H9 (cell line): ENCODE measurements at regions not wholly inside any gene's neighbourhood (a gene's known extent, or its start where the extent isn't known, plus 50 kb on each side); places are given as distances from the start of the nearest gene placed in this dataset.

Source experiments
- DNase-seq: peaks from one replicate; pipeline ENCODE4 v3.0.0-alpha.2; 2017
- H2AFZ ChIP-seq: one replicate; pipeline ENCODE4 v1.6.1; 2013; ENCODE audit warnings: mild to moderate bottlenecking, low read length, control low read depth, moderate library complexity
- H2AK5ac ChIP-seq: 2 replicates; pipeline ENCODE4 v1.6.1; 2013; ENCODE audit warnings: low read length, control low read depth, mixed read lengths; ENCODE audit not compliant: insufficient read length
- H2BK120ac ChIP-seq: one replicate; pipeline ENCODE4 v1.6.1; 2013; ENCODE audit warnings: low read depth, mild to moderate bottlenecking, low read length, control low read depth, inconsistent platforms; ENCODE audit not compliant: poor library complexity, severe bottlenecking
- H2BK12ac ChIP-seq: 2 replicates; pipeline ENCODE4 v1.6.1; 2013; ENCODE audit warnings: low read length, control low read depth, mixed read lengths, low read depth; ENCODE audit not compliant: insufficient read length
- H2BK15ac ChIP-seq: 2 replicates; pipeline ENCODE4 v1.6.1; 2013; ENCODE audit warnings: low read depth, low read length, control low read depth
- H2BK20ac ChIP-seq: one replicate; pipeline ENCODE4 v1.6.1; 2013; ENCODE audit warnings: low read depth, mild to moderate bottlenecking, low read length, control low read depth, inconsistent platforms; ENCODE audit not compliant: poor library complexity, severe bottlenecking
- H2BK5ac ChIP-seq: 2 replicates; pipeline ENCODE4 v1.6.1; 2013; ENCODE audit warnings: low read length, control low read depth, mixed read lengths; ENCODE audit not compliant: insufficient read length
- H3K14ac ChIP-seq: 2 replicates; pipeline ENCODE4 v1.6.1; 2013; ENCODE audit warnings: low read length, control low read depth; ENCODE audit not compliant: insufficient read depth
- H3K18ac ChIP-seq: 2 replicates; pipeline ENCODE4 v1.6.1; 2013; ENCODE audit warnings: low read depth, mild to moderate bottlenecking, mixed read lengths, low read length, control low read depth; ENCODE audit not compliant: insufficient read length
- H3K23ac ChIP-seq: 2 replicates; pipeline ENCODE4 v1.6.1; 2013; ENCODE audit warnings: low read length, control low read depth, mixed read lengths, low read depth; ENCODE audit not compliant: insufficient read length
- H3K23me2 ChIP-seq: 2 replicates; pipeline ENCODE4 v1.6.1; 2013; ENCODE audit warnings: low read depth, mild to moderate bottlenecking, mixed read lengths, low read length, control low read depth; ENCODE audit not compliant: insufficient read length, poor library complexity, severe bottlenecking
- H3K27ac ChIP-seq: 2 replicates; pipeline ENCODE4 v1.5.1; 2013; ENCODE audit warnings: low read length, control low read depth, mixed read lengths, low read depth; ENCODE audit not compliant: insufficient read length
- H3K27me3 ChIP-seq: 2 replicates; pipeline ENCODE4 v1.6.1; 2013; ENCODE audit warnings: low read length, control low read depth, inconsistent platforms; ENCODE audit not compliant: insufficient read depth
- H3K4ac ChIP-seq: 2 replicates; pipeline ENCODE4 v1.6.1; 2013; ENCODE audit warnings: low read depth, mild to moderate bottlenecking, control low read depth, inconsistent platforms, low read length, moderate library complexity
- H3K4me1 ChIP-seq: 2 replicates; pipeline ENCODE4 v1.6.1; 2013; ENCODE audit warnings: low read length, control low read depth, inconsistent platforms; ENCODE audit not compliant: insufficient read depth
- H3K4me2 ChIP-seq: 2 replicates; pipeline ENCODE4 v1.6.1; 2013; ENCODE audit warnings: low read length, control low read depth, mixed read lengths; ENCODE audit not compliant: insufficient read length, insufficient read depth
- H3K56ac ChIP-seq: 2 replicates; pipeline ENCODE4 v1.6.1; 2013; ENCODE audit warnings: low read depth, mild to moderate bottlenecking, mixed read lengths, low read length, control low read depth; ENCODE audit not compliant: insufficient read length
- H3K79me1 ChIP-seq: 2 replicates; pipeline ENCODE4 v1.6.1; 2013; ENCODE audit warnings: low read depth, mild to moderate bottlenecking, moderate library complexity, low read length, control low read depth, inconsistent platforms; ENCODE audit not compliant: insufficient read depth, poor library complexity, severe bottlenecking
- H3K79me2 ChIP-seq: 2 replicates; pipeline ENCODE4 v1.6.1; 2013; ENCODE audit warnings: low read length, control low read depth, inconsistent platforms; ENCODE audit not compliant: insufficient read depth
- H3K9ac ChIP-seq: 2 replicates; pipeline ENCODE4 v1.6.1; 2013; ENCODE audit warnings: low read length, control low read depth, mixed read lengths; ENCODE audit not compliant: insufficient read length; ENCODE audit errors: extremely low read depth
- H3K9me3 ChIP-seq: one replicate; pipeline ENCODE4 v1.6.1; 2013; ENCODE audit warnings: low read depth, low read length, inconsistent platforms; ENCODE audit not compliant: control insufficient read depth
- H3T11ph ChIP-seq: one replicate; pipeline ENCODE4 v1.6.1; 2013; ENCODE audit warnings: mild to moderate bottlenecking, low read length, control low read depth, inconsistent platforms
- H4K20me1 ChIP-seq: one replicate; pipeline ENCODE4 v1.6.1; 2013; ENCODE audit not compliant: control insufficient read depth, insufficient read length, insufficient read depth
- H4K5ac ChIP-seq: 2 replicates; pipeline ENCODE4 v1.6.1; 2013; ENCODE audit warnings: low read depth, mild to moderate bottlenecking, mixed read lengths, low read length, control low read depth; ENCODE audit not compliant: insufficient read length
- H4K8ac ChIP-seq: replicated peaks from 2 replicates; pipeline ENCODE4 v1.6.1; 2013; ENCODE audit warnings: low read length, control low read depth, mixed read lengths, low read depth; ENCODE audit not compliant: insufficient read length
- H4K91ac ChIP-seq: 2 replicates; pipeline ENCODE4 v1.6.1; 2013; ENCODE audit warnings: low read depth, mild to moderate bottlenecking, moderate library complexity, mixed read lengths, low read length, control low read depth; ENCODE audit not compliant: insufficient read length
- H3K27ac Mint-ChIP-seq, 3 experiments: 2 replicates in 2 of 3; 3 replicates in 1 of 3; pipeline ENCODE4 v1.8.0; 2020 to 2021; ENCODE audit warnings: mixed read lengths in 3 of 3, mild to moderate bottlenecking in 1 of 3, moderate library complexity in 1 of 3
- H3K27me3 Mint-ChIP-seq: 2 replicates; pipeline ENCODE4 v1.8.0; 2021; ENCODE audit warnings: low read depth, mild to moderate bottlenecking, moderate library complexity, mixed read lengths
- H3K36me3 Mint-ChIP-seq, 3 experiments: 2 replicates in 2 of 3; 3 replicates in 1 of 3; pipeline ENCODE4 v1.8.0; 2020 to 2021; ENCODE audit warnings: low read depth in 3 of 3, mixed read lengths in 3 of 3; ENCODE audit not compliant: insufficient read depth in 1 of 3
- H3K4me1 Mint-ChIP-seq, 2 experiments: 2 replicates each; pipeline ENCODE4 v1.8.0; 2020; ENCODE audit warnings: mixed read lengths in 2 of 2
- H3K4me3 Mint-ChIP-seq, 2 experiments: 2 replicates in 1 of 2; 3 replicates in 1 of 2; pipeline ENCODE4 v1.8.0; 2020 to 2021; ENCODE audit warnings: mild to moderate bottlenecking in 2 of 2, mixed read lengths in 2 of 2, moderate library complexity in 1 of 2
- H3K9me3 Mint-ChIP-seq, 2 experiments: 2 replicates in 1 of 2; 3 replicates in 1 of 2; pipeline ENCODE4 v1.8.0; 2020; ENCODE audit warnings: mild to moderate bottlenecking in 2 of 2, mixed read lengths in 2 of 2, moderate library complexity in 1 of 2
- CTCF ChIP-seq: fragments of 200-600 bp; sonication (generic); conservative IDR thresholded peaks from 3 replicates; pipeline ENCODE4 v1.8.0; 2021; ENCODE audit warnings: antibody characterized with exemption, mild to moderate bottlenecking
- WGBS: extraction: QIAGEN DNeasy Blood & Tissue Kit; methylation state at CpG from one replicate; pipeline ENCODE4 v1.1.7; 2013; ENCODE audit warnings: missing lambda C conversion rate, low lambda C conversion rate, mixed read lengths; ENCODE audit not compliant: insufficient read length; ENCODE audit errors: extremely low coverage; 5-methylcytosine and 5-hydroxymethylcytosine counted together

- no peak overlapping the region for H4K91ac ChIP-seq
- no peak overlapping the region for H2AK5ac ChIP-seq
- no CpG with 5 or more reads among the region's 6 CpGs for WGBS
- Mint-ChIP-seq H3K27ac (no peak overlapping the region; a peak in 1 of 7 replicates), H3K27me3 (no peaks in the 10 kb centered on the region), H3K9me3 (peaks cover 3 to 4% of the 10 kb centered on the region in 2 experiments; a peak in 4 of 5 replicates), H3K36me3 (peaks cover 0 to 7% (median 4%) of the 10 kb centered on the region in 3 experiments; a peak in 4 of 7 replicates), H3K4me1 (peaks cover 14 to 15% of the 10 kb centered on the region in 2 experiments), H3K4me3 (no peak overlapping the region)
- H2BK15ac ChIP-seq: no peak overlapping the region
- H3K14ac ChIP-seq: no peak overlapping the region
- H3K56ac ChIP-seq: no peak overlapping the region
- H2BK20ac ChIP-seq: no peak overlapping the region
- no peak overlapping the region for H2BK5ac ChIP-seq
- no peaks in the 10 kb centered on the region for H3K79me1 ChIP-seq
- H3K4me1 ChIP-seq: no peaks in the 10 kb centered on the region
- no peaks in the 10 kb centered on the region for H3K9me3 ChIP-seq
- DNase-seq: no peak
- no peaks in the 10 kb centered on the region for H3K23me2 ChIP-seq
- H4K20me1 ChIP-seq: no peaks in the 10 kb centered on the region
- no peak overlapping the region for H3K9ac ChIP-seq
- no peak overlapping the region for H3K27ac ChIP-seq
- no peak for TF ChIP-seq CTCF
- H3K23ac ChIP-seq: no peak overlapping the region
- H4K5ac ChIP-seq: no peak overlapping the region
- no peak overlapping the region for H2BK120ac ChIP-seq
- no peak overlapping the region for H3T11ph ChIP-seq
- no peaks in the 10 kb centered on the region for H3K27me3 ChIP-seq
- H3K18ac ChIP-seq: no peak overlapping the region
- no peak overlapping the region for H3K4me2 ChIP-seq
- H3K79me2 ChIP-seq: no peaks in the 10 kb centered on the region
- H4K8ac ChIP-seq: no peak overlapping the region
- no peak overlapping the region for H2AFZ ChIP-seq
- no peak overlapping the region for H3K4ac ChIP-seq
- no peak overlapping the region for H2BK12ac ChIP-seq
Observed at GRCh38 chr13:40130871-40131636, 475.6 kb downstream of the COG6 start.
